ENCODE measurements at regions not wholly inside any gene's neighbourhood (a gene's known extent, or its start where the extent isn't known, plus 50 kb on each side); places are given as distances from the start of the nearest gene placed in this dataset.

DNA sequence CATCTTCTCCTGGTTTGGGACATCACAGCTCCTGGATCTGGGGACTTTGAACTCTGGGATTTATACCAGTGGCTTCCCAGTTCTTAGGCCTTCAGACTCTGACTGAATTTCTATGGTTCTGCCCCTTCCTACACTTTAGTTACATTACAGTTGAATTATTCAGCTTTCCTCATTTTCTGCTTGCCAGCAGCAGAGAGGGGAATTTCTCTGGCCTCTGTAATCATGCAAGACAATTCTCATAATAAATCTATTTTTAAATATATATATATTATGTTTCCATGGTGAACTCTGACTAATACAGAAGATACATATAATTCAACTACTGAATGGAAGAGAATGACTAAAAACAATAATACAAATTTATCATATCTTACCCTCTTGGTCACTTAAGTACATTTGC, 1478.6 kb upstream of the ACVR2A start:
- Histone ChIP-seq H3K27ac (ENCODE audit: insufficient read length, low read depth, low read length) (no peak overlapping the region), H3K9me3 (ENCODE audit: control insufficient read depth, low read depth, low read length) (no peaks in the 10 kb centered on the region), H2BK12ac (ENCODE audit: insufficient read length, low read depth, low read length) (no peak overlapping the region), H3K56ac (ENCODE audit: insufficient read length, low read depth, low read length) (no peak overlapping the region), H4K91ac (ENCODE audit: insufficient read length, low read depth, low read length) (no peak overlapping the region), H3K9ac (ENCODE audit: extremely low read depth, insufficient read length, low read length) (no peak overlapping the region), H2AFZ (ENCODE audit: low read length) (no peak overlapping the region), H3K79me1 (ENCODE audit: insufficient read depth, low read depth, low read length, poor library complexity, severe bottlenecking) (no peaks in the 10 kb centered on the region), H4K5ac (ENCODE audit: insufficient read length, low read depth, low read length) (no peak overlapping the region), H3K23ac (ENCODE audit: insufficient read length, low read depth, low read length) (no peak overlapping the region), H3T11ph (ENCODE audit: low read length) (no peak overlapping the region), H3K79me2 (ENCODE audit: insufficient read depth, low read length) (no peaks in the 10 kb centered on the region), H4K20me1 (ENCODE audit: control insufficient read depth, insufficient read depth, insufficient read length) (no peaks in the 10 kb centered on the region), H3K18ac (ENCODE audit: insufficient read length, low read depth, low read length) (no peak overlapping the region), H4K8ac (replicated peaks; ENCODE audit: insufficient read length, low read depth, low read length) (no peak overlapping the region), H3K14ac (ENCODE audit: insufficient read depth, low read length) (no peak overlapping the region), H2BK120ac (ENCODE audit: low read depth, low read length, poor library complexity, severe bottlenecking) (no peak overlapping the region), H3K4me2 (ENCODE audit: insufficient read depth, insufficient read length, low read length) (no peak overlapping the region), H3K27me3 (ENCODE audit: insufficient read depth, low read length) (no peaks in the 10 kb centered on the region), H2BK20ac (ENCODE audit: low read depth, low read length, poor library complexity, severe bottlenecking) (no peak overlapping the region), H3K4me1 (ENCODE audit: insufficient read depth, low read length) (no peaks in the 10 kb centered on the region), H3K23me2 (ENCODE audit: insufficient read length, low read depth, low read length, poor library complexity, severe bottlenecking) (no peaks in the 10 kb centered on the region), H2BK5ac (ENCODE audit: insufficient read length, low read length) (no peak overlapping the region), H3K4ac (ENCODE audit: low read depth, low read length) (no peak overlapping the region), H2AK5ac (ENCODE audit: insufficient read length, low read length) (no peak overlapping the region), H2BK15ac (ENCODE audit: low read depth, low read length) (no peak overlapping the region)
- no peak for DNase-seq
- Mint-ChIP-seq H3K4me3 (no peak overlapping the region), H3K27ac (no peak overlapping the region), H3K27me3 (ENCODE audit: low read depth) (no peaks in the 10 kb centered on the region), H3K36me3 (ENCODE audit: insufficient read depth in 1 of 3, low read depth in 3 of 3) (peaks cover 0 to 2% (median 0%) of the 10 kb centered on the region in 3 experiments; a peak in 2 of 7 replicates), H3K4me1 (no peaks in the 10 kb centered on the region), H3K9me3 (peaks cover 0 to 3% of the 10 kb centered on the region in 2 experiments; a peak in 2 of 5 replicates)
- no peak for TF ChIP-seq CTCF (conservative IDR thresholded peaks at IDR 0.05)
